NCI-H524 (cell line): ENCODE measurements at regions not wholly inside any gene's neighbourhood (a gene's known extent, or its start where the extent isn't known, plus 50 kb on each side); places are given as distances from the start of the nearest gene placed in this dataset.
A peak's percentile ranks its signal among the peaks of the same experiment; 100 is the strongest.
"Not testable (repeated sequence)": the region's sequence is repeated elsewhere in the genome, so short reads cannot be mapped to it uniquely, and the experiment has no call there.

Experiments
- DNase-seq, 2 experiments: peaks; one replicate each; lab custom pipeline; 2025; lab: John Stamatoyannopoulos, UW

- no peak for DNase-seq
Observed at GRCh38 chr5:96320797-96321196, 112.3 kb downstream of the PCSK1 start.

GRCh38 chr5:96319981-96320739, 112.9 kb downstream of the PCSK1 start:
- not testable (repeated sequence) for DNase-seq

- no peak for DNase-seq
Observed at GRCh38 chr5:96318569-96319110, 114.4 kb downstream of the PCSK1 start.

GRCh38 chr5:96317945-96318344, 115.1 kb downstream of the PCSK1 start:
- DNase-seq: no peak

- DNase-seq: no peak
Observed at GRCh38 chr5:96316487-96316886, 116.6 kb downstream of the PCSK1 start.

- peak in 1 of 2 experiments; percentile 12 for DNase-seq
Observed at GRCh38 chr5:96316017-96316416, 117.0 kb downstream of the PCSK1 start.

GRCh38 chr5:96315431-96315830, 117.6 kb downstream of the PCSK1 start:
- no peak for DNase-seq

- no peak for DNase-seq
Observed at GRCh38 chr5:96312383-96312782, 120.7 kb downstream of the PCSK1 start.

- DNase-seq: not testable (repeated sequence)
Observed at GRCh38 chr5:96307047-96307446, 126.0 kb downstream of the PCSK1 start.

GRCh38 chr5:96302174-96302738, 130.8 kb downstream of the PCSK1 start:
- DNase-seq: no peak

GRCh38 chr5:96300976-96301375, 132.1 kb downstream of the PCSK1 start:
- no peak for DNase-seq

- DNase-seq: no peak
Observed at GRCh38 chr5:96297867-96298266, 135.2 kb downstream of the PCSK1 start.

- no peak for DNase-seq
Observed at GRCh38 chr5:96297290-96297689, 135.8 kb downstream of the PCSK1 start.

- no peak for DNase-seq
Observed at GRCh38 chr5:96294884-96295202, 138.2 kb downstream of the PCSK1 start.

GRCh38 chr5:96293966-96294883, 138.8 kb downstream of the PCSK1 start:
- no peak for DNase-seq

GRCh38 chr5:96292582-96293247, 140.3 kb downstream of the PCSK1 start:
- no peak for DNase-seq

- DNase-seq: not testable (repeated sequence)
Observed at GRCh38 chr5:96289287-96289686, 143.8 kb downstream of the PCSK1 start.

- DNase-seq: no peak
Observed at GRCh38 chr5:96288845-96289185, 144.2 kb downstream of the PCSK1 start.

GRCh38 chr5:96288166-96288844, 144.7 kb downstream of the PCSK1 start:
- no peak for DNase-seq

- DNase-seq: no peak
Observed at GRCh38 chr5:96287136-96287535, 145.9 kb downstream of the PCSK1 start.

GRCh38 chr5:96285823-96286222, 147.2 kb downstream of the PCSK1 start:
- DNase-seq: no peak
